HUES64 (cell line): ENCODE measurements at regions not wholly inside any gene's neighbourhood (a gene's known extent, or its start where the extent isn't known, plus 50 kb on each side); places are given as distances from the start of the nearest gene placed in this dataset.
"Not testable (repeated sequence)": the region's sequence is repeated elsewhere in the genome, so short reads cannot be mapped to it uniquely, and the experiment has no call there.

Source experiments
- H3K27ac ChIP-seq: 2 replicates; pipeline ENCODE4 v1.7.0; 2013; ENCODE audit warnings: low read depth, low read length, inconsistent platforms
- H3K27me3 ChIP-seq: 2 replicates; pipeline ENCODE4 v1.6.1; 2013; ENCODE audit warnings: mild to moderate bottlenecking, low read length; ENCODE audit not compliant: insufficient read depth
- H3K36me3 ChIP-seq: 2 replicates; pipeline ENCODE4 v1.6.1; 2013; ENCODE audit warnings: mild to moderate bottlenecking, low read length; ENCODE audit not compliant: insufficient read depth
- H3K4me1 ChIP-seq: 2 replicates; pipeline ENCODE4 v1.6.1; 2013; ENCODE audit warnings: mild to moderate bottlenecking, low read length, moderate library complexity; ENCODE audit not compliant: insufficient read depth
- H3K4me3 ChIP-seq: 2 replicates; pipeline ENCODE4 v1.5.1; 2013; ENCODE audit warnings: mild to moderate bottlenecking, low read length, moderate library complexity
- H3K9ac ChIP-seq: 2 replicates; pipeline ENCODE4 v1.6.1; 2013; ENCODE audit warnings: mild to moderate bottlenecking, low read depth, low read length
- H3K9me3 ChIP-seq: 2 replicates; pipeline ENCODE4 v1.6.1; 2013; ENCODE audit warnings: low read depth, low read length; ENCODE audit not compliant: insufficient read depth
- WGBS: fragments of 150-250, 120-280 bp; methylation state at CpG from one replicate; pipeline ENCODE4 v1.1.7; 2013; ENCODE audit warnings: missing lambda C conversion rate; 5-methylcytosine and 5-hydroxymethylcytosine counted together

DNA sequence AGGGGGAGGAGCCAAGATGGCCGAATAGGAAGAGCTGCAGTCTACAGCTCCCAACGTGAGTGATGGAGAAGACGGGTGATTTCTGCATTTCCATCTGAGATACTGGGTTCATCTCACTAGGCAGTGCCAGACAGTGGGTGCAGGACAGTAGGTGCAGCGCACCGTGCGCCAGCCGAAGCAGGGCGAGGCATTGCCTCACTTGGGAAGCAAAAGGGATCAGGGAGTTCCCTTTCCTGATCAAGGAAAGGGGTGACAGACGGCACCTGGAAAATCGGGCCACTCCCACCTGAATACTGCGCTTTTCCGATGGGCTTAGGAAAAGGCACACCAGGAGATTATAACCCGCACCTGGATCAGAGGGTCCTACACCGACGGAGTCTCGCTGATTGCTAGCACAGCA is 121.1 kb upstream of the SESTD1 start:
- not testable (repeated sequence) for H3K4me1 ChIP-seq, H3K36me3 ChIP-seq, H3K4me3 ChIP-seq, H3K9ac ChIP-seq, H3K27ac ChIP-seq, H3K27me3 ChIP-seq
- H3K9me3 ChIP-seq = peaks cover 12% of the 10 kb centered on the region
- WGBS = 96% methylated on average over 16 of the region's 16 CpGs

GRCh38 chr2:179383975-179384374 is 119.3 kb upstream of the SESTD1 start:
- Histone ChIP-seq H3K27ac (no peak overlapping the region), H3K9ac (no peak overlapping the region), H3K27me3 (no peaks in the 10 kb centered on the region), H3K4me1 (no peaks in the 10 kb centered on the region), H3K36me3 (no peaks in the 10 kb centered on the region), H3K4me3 (no peak overlapping the region), H3K9me3 (peaks cover 12% of the 10 kb centered on the region)
- no CpG with 5 or more reads among the region's 1 CpG for WGBS

- H3K9me3 ChIP-seq = no peaks in the 10 kb centered on the region
- H3K9ac ChIP-seq = no peak overlapping the region
- H3K36me3 ChIP-seq = no peaks in the 10 kb centered on the region
- 81% methylated on average over 1 of the region's 1 CpG for WGBS
- no peak overlapping the region for H3K27ac ChIP-seq
- H3K27me3 ChIP-seq = no peaks in the 10 kb centered on the region
- no peak overlapping the region for H3K4me3 ChIP-seq
- H3K4me1 ChIP-seq = no peaks in the 10 kb centered on the region
Measured at GRCh38 chr2:179377296-179377695, 112.7 kb upstream of the SESTD1 start.

- no peak overlapping the region for H3K27ac ChIP-seq
- 100% methylated on average over 1 of the region's 1 CpG for WGBS
- no peak overlapping the region for H3K9ac ChIP-seq
- no peaks in the 10 kb centered on the region for H3K9me3 ChIP-seq
- no peak overlapping the region for H3K4me3 ChIP-seq
- no peaks in the 10 kb centered on the region for H3K36me3 ChIP-seq
- no peaks in the 10 kb centered on the region for H3K4me1 ChIP-seq
- no peaks in the 10 kb centered on the region for H3K27me3 ChIP-seq
Measured at GRCh38 chr2:179376881-179377280, 112.2 kb upstream of the SESTD1 start.

- no peak overlapping the region for H3K27ac ChIP-seq
- no peaks in the 10 kb centered on the region for H3K27me3 ChIP-seq
- H3K4me3 ChIP-seq = no peak overlapping the region
- no peaks in the 10 kb centered on the region for H3K36me3 ChIP-seq
- H3K9me3 ChIP-seq = no peaks in the 10 kb centered on the region
- H3K9ac ChIP-seq = no peak overlapping the region
- 93% methylated on average over 4 of the region's 4 CpGs for WGBS
- H3K4me1 ChIP-seq = no peaks in the 10 kb centered on the region
Measured at GRCh38 chr2:179373816-179374215, 109.2 kb upstream of the SESTD1 start.

GRCh38 chr2:179365561-179365960 is 100.9 kb upstream of the SESTD1 start:
- H3K36me3 ChIP-seq, H3K4me3 ChIP-seq, H3K9ac ChIP-seq, H3K27ac ChIP-seq, H3K27me3 ChIP-seq, H3K4me1 ChIP-seq, H3K9me3 ChIP-seq: not testable (repeated sequence)
- WGBS = 100% methylated on average over 4 of the region's 5 CpGs

- Histone ChIP-seq H3K9me3 (no peaks in the 10 kb centered on the region), H3K9ac (no peak overlapping the region), H3K4me1 (no peaks in the 10 kb centered on the region), H3K27me3 (no peaks in the 10 kb centered on the region), H3K36me3 (no peaks in the 10 kb centered on the region), H3K27ac (no peak overlapping the region), H3K4me3 (no peak overlapping the region)
- WGBS = 91% methylated on average over 4 of the region's 4 CpGs
Measured at GRCh38 chr2:179355881-179356280, 91.2 kb upstream of the SESTD1 start.

DNA sequence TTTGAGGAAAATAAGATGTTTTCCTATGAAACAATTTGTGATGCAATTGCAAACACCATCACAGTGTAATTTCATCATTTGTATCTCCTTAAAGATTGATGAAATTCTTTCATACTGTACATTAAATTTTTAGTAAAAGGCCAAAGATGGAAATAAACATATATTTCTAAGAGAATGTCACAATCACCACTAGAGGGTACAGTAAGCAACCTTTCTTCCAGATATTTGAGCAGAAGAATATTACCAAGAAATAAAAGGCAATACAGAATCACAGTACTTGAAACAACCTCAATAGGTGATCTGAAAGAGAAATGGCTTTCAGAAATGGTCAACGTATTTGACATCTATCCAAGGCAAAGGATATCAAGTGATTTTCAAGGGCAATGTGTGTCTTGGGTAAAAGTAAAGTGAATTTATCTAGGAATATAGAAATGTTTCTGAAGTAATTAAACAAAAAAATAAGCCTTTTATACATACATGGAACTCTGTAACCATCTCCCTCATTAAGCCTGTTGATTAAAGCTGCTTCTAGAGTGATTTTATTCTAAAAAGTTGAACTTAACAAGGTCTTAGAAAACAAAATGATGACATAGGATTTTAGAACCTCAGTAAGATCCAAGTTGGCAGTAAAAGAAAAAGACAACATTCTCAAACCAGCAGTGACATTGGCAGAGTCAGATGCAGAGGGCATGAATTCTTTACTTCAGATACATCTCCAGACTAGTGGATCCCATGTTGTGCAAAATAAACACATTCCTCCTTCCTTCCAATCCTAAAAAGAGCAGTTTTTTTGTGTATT is 90.3 kb upstream of the SESTD1 start:
- Histone ChIP-seq H3K27me3 (no peaks in the 10 kb centered on the region), H3K4me3 (no peak overlapping the region), H3K27ac (no peak overlapping the region), H3K9ac (no peak overlapping the region), H3K9me3 (no peaks in the 10 kb centered on the region), H3K4me1 (no peaks in the 10 kb centered on the region), H3K36me3 (no peaks in the 10 kb centered on the region)
- 86% methylated on average over 1 of the region's 1 CpG for WGBS

DNA sequence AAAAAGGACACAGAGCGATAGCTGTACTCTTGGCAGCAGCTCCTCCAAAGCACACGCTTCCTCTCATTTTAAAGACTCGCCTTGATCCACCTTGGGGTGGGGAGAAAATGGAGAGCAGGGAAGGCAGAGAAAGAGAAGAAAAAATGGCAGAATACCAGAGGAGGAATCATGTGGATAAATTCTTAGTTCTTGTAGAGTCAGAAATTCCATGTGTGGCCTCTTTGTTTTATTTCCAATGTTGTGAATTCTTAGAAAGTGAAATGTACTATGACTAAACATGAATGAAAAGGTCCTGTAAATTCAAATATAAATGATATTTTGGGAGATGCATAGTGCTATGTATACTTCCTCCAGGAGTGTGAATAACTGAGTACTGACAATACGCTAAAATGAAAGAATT is 89.7 kb upstream of the SESTD1 start:
- H3K9me3 ChIP-seq = no peaks in the 10 kb centered on the region
- no peaks in the 10 kb centered on the region for H3K27me3 ChIP-seq
- H3K27ac ChIP-seq = no peak overlapping the region
- H3K9ac ChIP-seq = no peak overlapping the region
- no peak overlapping the region for H3K4me3 ChIP-seq
- WGBS = 94% methylated on average over 4 of the region's 4 CpGs
- H3K36me3 ChIP-seq = no peaks in the 10 kb centered on the region
- H3K4me1 ChIP-seq = no peaks in the 10 kb centered on the region

- WGBS = no CpG with 5 or more reads among the region's 2 CpGs
Measured at GRCh38 chr2:179352181-179352580, 87.5 kb upstream of the SESTD1 start.

DNA sequence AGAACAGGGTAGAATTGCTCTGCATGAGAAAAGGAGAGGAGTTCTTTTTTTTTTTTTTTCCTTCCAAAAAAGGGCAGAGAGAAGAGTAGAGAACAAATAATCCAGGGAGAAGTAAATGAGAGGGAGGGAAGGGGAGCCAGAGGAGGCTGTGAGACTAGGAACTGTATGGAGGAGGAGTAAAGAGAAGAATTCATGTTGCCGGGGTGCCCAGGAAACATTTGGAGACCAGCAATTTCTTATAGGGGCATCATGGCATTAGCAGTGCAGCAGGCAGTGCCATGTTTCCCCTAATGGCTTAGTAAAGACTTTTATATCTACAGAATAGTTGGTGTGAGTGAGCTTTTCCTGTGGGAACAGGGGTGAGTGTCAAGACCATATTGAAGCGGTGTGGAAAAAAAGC is 86.4 kb upstream of the SESTD1 start:
- H3K9me3 ChIP-seq = no peaks in the 10 kb centered on the region
- 91% methylated on average over 2 of the region's 2 CpGs for WGBS
- H3K27ac ChIP-seq = no peak overlapping the region
- H3K27me3 ChIP-seq = no peaks in the 10 kb centered on the region
- no peak overlapping the region for H3K4me3 ChIP-seq
- H3K4me1 ChIP-seq = no peaks in the 10 kb centered on the region
- H3K36me3 ChIP-seq = no peaks in the 10 kb centered on the region
- no peak overlapping the region for H3K9ac ChIP-seq

More at GRCh38 chr2:179352181-179352580, 87.5 kb upstream of the SESTD1 start:
- no peaks in the 10 kb centered on the region for H3K4me1 ChIP-seq
- H3K27me3 ChIP-seq = no peaks in the 10 kb centered on the region
- H3K36me3 ChIP-seq = no peaks in the 10 kb centered on the region
- no peak overlapping the region for H3K9ac ChIP-seq
- H3K9me3 ChIP-seq = no peaks in the 10 kb centered on the region
- H3K27ac ChIP-seq = no peak overlapping the region
- no peak overlapping the region for H3K4me3 ChIP-seq
